WTC11 (cell line): ENCODE measurements at regions not wholly inside any gene's neighbourhood (a gene's known extent, or its start where the extent isn't known, plus 50 kb on each side); places are given as distances from the start of the nearest gene placed in this dataset.

Source experiments
- ATAC-seq: fragments of 200-7000 bp; cut with Tn5 transposase; 2 replicates; pipeline ENCODE4 v1.10.0; 2021; ENCODE audit warnings: mild to moderate bottlenecking, moderate library complexity
- CTCF ChIA-PET: fragments of 300-600 bp; sonication (Branson Sonifier 250); formaldehyde crosslinking; loops from one replicate; lab custom pipeline; 2021; ENCODE audit warnings: antibody characterized with exemption; lab: Charles Lee
- POLR2A ChIA-PET: fragments of 350-600 bp; sonication (Branson Sonifier 250); formaldehyde crosslinking; loops from one replicate; lab custom pipeline; 2021; ENCODE audit warnings: antibody characterized with exemption; lab: Charles Lee
- DNase-seq: peaks from one replicate; pipeline ENCODE4 v3.0.0; 2021; ENCODE audit warnings: low spot score
- H3K27ac Mint-ChIP-seq: 2 replicates; pipeline ENCODE4 v1.8.0; 2021; ENCODE audit warnings: mixed read lengths
- H3K27me3 Mint-ChIP-seq: 2 replicates; pipeline ENCODE4 v1.8.0; 2021; ENCODE audit warnings: low read depth, mild to moderate bottlenecking, moderate library complexity, mixed read lengths
- H3K36me3 Mint-ChIP-seq: 2 replicates; pipeline ENCODE4 v1.8.0; 2021; ENCODE audit warnings: mixed read lengths
- H3K4me1 Mint-ChIP-seq: 2 replicates; pipeline ENCODE4 v1.8.0; 2022; ENCODE audit warnings: mixed read lengths
- H3K4me3 Mint-ChIP-seq: 2 replicates; pipeline ENCODE4 v1.8.0; 2021; ENCODE audit warnings: mild to moderate bottlenecking, moderate library complexity, mixed read lengths
- H3K9me3 Mint-ChIP-seq: 2 replicates; pipeline ENCODE4 v1.8.0; 2021; ENCODE audit warnings: mixed read lengths
- AR ChIP-seq: fragments of 250-450 bp; sonication (Bioruptor Pico); IDR thresholded peaks from 2 replicates; pipeline ENCODE4 v1.9.0; 2021; ENCODE audit warnings: mild to moderate bottlenecking
- ARID4B ChIP-seq: sonication (generic); formaldehyde crosslinking; IDR thresholded peaks from 2 replicates; pipeline ENCODE4 v1.8.0; 2023; ENCODE audit warnings: missing genetic modification reagents, mild to moderate bottlenecking, borderline replicate concordance
- FOXJ3 ChIP-seq: sonication (generic); formaldehyde crosslinking; IDR thresholded peaks from 2 replicates; pipeline ENCODE4 v1.9.0; 2021; ENCODE audit warnings: missing genetic modification reagents, mild to moderate bottlenecking, borderline replicate concordance
- FOXP1 ChIP-seq: sonication (generic); formaldehyde crosslinking; IDR thresholded peaks from 2 replicates; pipeline ENCODE4 v1.8.0; 2022; ENCODE audit warnings: missing genetic modification reagents, mild to moderate bottlenecking, moderate library complexity, borderline replicate concordance
- KAT7 ChIP-seq: sonication (generic); formaldehyde crosslinking; IDR thresholded peaks from 2 replicates; pipeline ENCODE4 v1.8.1; 2023; ENCODE audit warnings: missing genetic modification reagents, mild to moderate bottlenecking, borderline replicate concordance
- NFE2L1 ChIP-seq: sonication (generic); formaldehyde crosslinking; IDR thresholded peaks from 2 replicates; pipeline ENCODE4 v1.8.1; 2023; ENCODE audit warnings: missing genetic modification reagents
- NFYB ChIP-seq: sonication (generic); formaldehyde crosslinking; conservative IDR thresholded peaks from 2 replicates; pipeline ENCODE4 v1.8.0; 2022; ENCODE audit warnings: low read depth, missing genetic modification reagents
- NR1H2 ChIP-seq: sonication (generic); formaldehyde crosslinking; IDR thresholded peaks from 2 replicates; pipeline ENCODE4 v1.9.0; 2021; ENCODE audit warnings: mild to moderate bottlenecking, moderate library complexity, missing genetic modification reagents
- PRDM15 ChIP-seq: sonication (generic); formaldehyde crosslinking; IDR thresholded peaks from 2 replicates; pipeline ENCODE4 v1.8.0; 2022; ENCODE audit warnings: missing genetic modification reagents
- RELA ChIP-seq: sonication (generic); formaldehyde crosslinking; IDR thresholded peaks from 2 replicates; pipeline ENCODE4 v1.8.1; 2022; ENCODE audit warnings: missing genetic modification reagents, mild to moderate bottlenecking, borderline replicate concordance
- ZBTB43 ChIP-seq: sonication (generic); formaldehyde crosslinking; IDR thresholded peaks from 2 replicates; pipeline ENCODE4 v1.8.1; 2023; ENCODE audit warnings: mild to moderate bottlenecking, missing genetic modification reagents
- ZNF232 ChIP-seq: sonication (generic); formaldehyde crosslinking; IDR thresholded peaks from 2 replicates; pipeline ENCODE4 v1.8.0; 2022; ENCODE audit warnings: mild to moderate bottlenecking, missing genetic modification reagents
- ZNF671 ChIP-seq: fragments of 250-450 bp; sonication (Bioruptor Pico); IDR thresholded peaks from 2 replicates; pipeline ENCODE4 v1.8.0; 2021; ENCODE audit warnings: mild to moderate bottlenecking
- TF ChIP-seq, protein P1 (sequence below): fragments of 200-600 bp; IDR thresholded peaks from 2 replicates; pipeline ENCODE4 v1.8.0; 2022; ENCODE audit warnings: antibody characterized with exemption
- TF ChIP-seq, protein P2 (sequence below): sonication (generic); formaldehyde crosslinking; IDR thresholded peaks from 2 replicates; pipeline ENCODE4 v1.8.1; 2023; ENCODE audit warnings: mild to moderate bottlenecking, moderate library complexity, missing genetic modification reagents

DNA sequence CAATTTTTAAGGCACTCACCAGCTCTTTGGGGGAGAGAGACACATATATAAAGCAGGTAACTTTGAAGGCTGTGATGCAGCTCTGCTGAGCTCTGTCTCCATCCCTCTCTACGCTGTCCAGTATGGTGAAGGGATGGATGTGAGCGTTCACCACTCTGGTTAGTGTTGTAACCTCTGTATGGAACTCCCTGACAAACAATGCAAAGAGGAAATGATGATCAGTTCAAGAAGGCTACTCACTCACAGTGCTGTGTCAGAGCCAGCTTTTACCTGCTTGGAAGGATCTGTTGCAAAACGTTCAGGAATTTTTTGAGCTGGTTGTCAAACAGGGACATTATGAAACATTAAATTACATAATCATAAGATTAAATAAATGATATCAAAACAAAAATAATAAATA is 90.8 kb upstream of the SLC10A2 start:
- DNase-seq (no peak), ATAC-seq (no peak)
- ChIA-PET POLR2A (no interaction called here), CTCF (no interaction called here)
- no peak overlapping the region for H3K4me3 Mint-ChIP-seq
- H3K36me3 Mint-ChIP-seq, result no peaks in the 10 kb centered on the region
- H3K4me1 Mint-ChIP-seq, result peaks cover 11% of the 10 kb centered on the region
- TF ChIP-seq FOXJ3 (CRISPR knock-in tag), result no peak
- no peak overlapping the region for H3K27ac Mint-ChIP-seq
- H3K27me3 Mint-ChIP-seq, result peaks cover 13% of the 10 kb centered on the region
- H3K9me3 Mint-ChIP-seq, result no peaks in the 10 kb centered on the region

DNA sequence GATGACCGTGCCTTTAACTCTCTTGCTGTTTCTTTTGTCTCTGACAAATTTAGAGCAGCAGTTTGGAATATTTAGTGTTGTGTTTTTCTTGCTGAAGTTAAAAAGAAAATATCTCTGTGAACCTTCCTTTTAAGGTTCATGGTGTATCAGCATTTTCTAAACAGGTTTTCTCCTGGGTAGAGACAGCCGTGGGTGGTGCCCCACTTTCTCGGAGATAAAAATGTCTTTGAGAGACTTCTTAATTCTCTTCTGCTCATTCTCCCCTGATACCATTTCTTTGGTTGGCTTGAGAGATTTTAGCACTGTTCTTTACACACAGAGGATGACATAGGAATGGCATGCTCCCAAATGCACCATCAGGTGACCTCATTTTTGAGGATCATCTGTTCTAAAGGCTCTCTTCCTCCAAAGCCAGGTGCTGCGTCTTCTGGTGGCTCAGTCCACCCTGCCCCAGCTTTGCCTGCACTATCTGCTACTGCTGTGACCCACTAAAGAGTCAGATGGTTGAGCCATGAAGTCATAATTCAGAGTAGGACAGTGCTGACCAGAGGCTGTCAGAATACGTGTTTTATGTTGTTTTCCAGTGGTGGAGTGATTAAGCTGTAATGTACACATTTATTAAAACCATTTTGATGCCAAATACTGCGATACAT is 90.3 kb upstream of the SLC10A2 start:
- DNase-seq, result no peak

More for the DNA sequence above, 90.3 kb upstream of the SLC10A2 start:
- CTCF ChIA-PET, result no interaction called here
- Mint-ChIP-seq H3K9me3 (no peaks in the 10 kb centered on the region), H3K4me3 (no peak overlapping the region), H3K27ac (no peak overlapping the region), H3K36me3 (no peaks in the 10 kb centered on the region), H3K27me3 (peaks cover 13% of the 10 kb centered on the region), H3K4me1 (peaks cover 14% of the 10 kb centered on the region)
- TF ChIP-seq RELA (CRISPR knock-in tag) (no peak), ZBTB43 (CRISPR knock-in tag) (no peak), NR1H2 (no peak), ZNF671 (CRISPR knock-in tag) (no peak), ARID4B (CRISPR knock-in tag) (no peak), NFYB (CRISPR knock-in tag) (no peak), AR (CRISPR knock-in tag) (no peak), ZNF232 (CRISPR knock-in tag) (no peak), FOXP1 (CRISPR knock-in tag) (no peak), NFE2L1 (CRISPR knock-in tag) (no peak), KAT7 (CRISPR knock-in tag) (no peak), PRDM15 (CRISPR knock-in tag) (no peak)
- TF ChIP-seq, protein P1, sequence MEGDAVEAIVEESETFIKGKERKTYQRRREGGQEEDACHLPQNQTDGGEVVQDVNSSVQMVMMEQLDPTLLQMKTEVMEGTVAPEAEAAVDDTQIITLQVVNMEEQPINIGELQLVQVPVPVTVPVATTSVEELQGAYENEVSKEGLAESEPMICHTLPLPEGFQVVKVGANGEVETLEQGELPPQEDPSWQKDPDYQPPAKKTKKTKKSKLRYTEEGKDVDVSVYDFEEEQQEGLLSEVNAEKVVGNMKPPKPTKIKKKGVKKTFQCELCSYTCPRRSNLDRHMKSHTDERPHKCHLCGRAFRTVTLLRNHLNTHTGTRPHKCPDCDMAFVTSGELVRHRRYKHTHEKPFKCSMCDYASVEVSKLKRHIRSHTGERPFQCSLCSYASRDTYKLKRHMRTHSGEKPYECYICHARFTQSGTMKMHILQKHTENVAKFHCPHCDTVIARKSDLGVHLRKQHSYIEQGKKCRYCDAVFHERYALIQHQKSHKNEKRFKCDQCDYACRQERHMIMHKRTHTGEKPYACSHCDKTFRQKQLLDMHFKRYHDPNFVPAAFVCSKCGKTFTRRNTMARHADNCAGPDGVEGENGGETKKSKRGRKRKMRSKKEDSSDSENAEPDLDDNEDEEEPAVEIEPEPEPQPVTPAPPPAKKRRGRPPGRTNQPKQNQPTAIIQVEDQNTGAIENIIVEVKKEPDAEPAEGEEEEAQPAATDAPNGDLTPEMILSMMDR, result no peak
- TF ChIP-seq, protein P2, sequence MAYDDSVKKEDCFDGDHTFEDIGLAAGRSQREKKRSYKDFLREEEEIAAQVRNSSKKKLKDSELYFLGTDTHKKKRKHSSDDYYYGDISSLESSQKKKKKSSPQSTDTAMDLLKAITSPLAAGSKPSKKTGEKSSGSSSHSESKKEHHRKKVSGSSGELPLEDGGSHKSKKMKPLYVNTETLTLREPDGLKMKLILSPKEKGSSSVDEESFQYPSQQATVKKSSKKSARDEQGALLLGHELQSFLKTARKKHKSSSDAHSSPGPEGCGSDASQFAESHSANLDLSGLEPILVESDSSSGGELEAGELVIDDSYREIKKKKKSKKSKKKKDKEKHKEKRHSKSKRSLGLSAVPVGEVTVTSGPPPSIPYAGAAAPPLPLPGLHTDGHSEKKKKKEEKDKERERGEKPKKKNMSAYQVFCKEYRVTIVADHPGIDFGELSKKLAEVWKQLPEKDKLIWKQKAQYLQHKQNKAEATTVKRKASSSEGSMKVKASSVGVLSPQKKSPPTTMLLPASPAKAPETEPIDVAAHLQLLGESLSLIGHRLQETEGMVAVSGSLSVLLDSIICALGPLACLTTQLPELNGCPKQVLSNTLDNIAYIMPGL (CRISPR knock-in tag), result no peak
- POLR2A ChIA-PET, result no interaction called here
- no peak for ATAC-seq
